NT2/D1 (cell line): ENCODE measurements at regions not wholly inside any gene's neighbourhood (a gene's known extent, or its start where the extent isn't known, plus 50 kb on each side); places are given as distances from the start of the nearest gene placed in this dataset.

Experiments
- DNase-seq: peaks from one replicate; pipeline ENCODE4 v3.0.0-alpha.2; 2011; ENCODE audit warnings: low read depth, low spot score
- H3K27me3 ChIP-seq: 2 replicates; pipeline ENCODE4 v1.6.0; 2011; ENCODE audit warnings: mild to moderate bottlenecking; ENCODE audit not compliant: insufficient read length, insufficient read depth
- H3K36me3 ChIP-seq: 2 replicates; pipeline ENCODE4 v1.6.1; 2011; ENCODE audit warnings: mild to moderate bottlenecking, low read length, mixed read lengths; ENCODE audit not compliant: insufficient read depth, insufficient read length
- H3K4me1 ChIP-seq: 2 replicates; pipeline ENCODE4 v1.5.1; 2011; ENCODE audit not compliant: insufficient read depth, insufficient read length
- H3K4me3 ChIP-seq: 2 replicates; pipeline ENCODE4 v1.5.1; 2011; ENCODE audit warnings: low read depth; ENCODE audit not compliant: insufficient read length
- H3K9ac ChIP-seq: 2 replicates; pipeline ENCODE4 v1.6.0; 2011; ENCODE audit warnings: low read depth; ENCODE audit not compliant: insufficient read length
- H3K9me3 ChIP-seq: 2 replicates; pipeline ENCODE4 v1.5.1; 2011; ENCODE audit warnings: mild to moderate bottlenecking, low read length; ENCODE audit not compliant: insufficient read depth
- SUZ12 ChIP-seq: IDR thresholded peaks from 2 replicates; pipeline ENCODE4 v1.6.1; 2011; ENCODE audit not compliant: insufficient read length, insufficient read depth; ENCODE audit errors: extremely low read depth
- YY1 ChIP-seq: IDR thresholded peaks from 2 replicates; pipeline ENCODE4 v1.6.1; 2011; ENCODE audit not compliant: insufficient read length, insufficient read depth
- ZNF274 ChIP-seq: IDR thresholded peaks from 2 replicates; pipeline ENCODE4 v1.6.1; 2011; ENCODE audit warnings: mild to moderate bottlenecking, low read depth, low read length

GRCh38 chr1:187646536-187647107 lies 817.9 kb downstream of the PLA2G4A start:
- Histone ChIP-seq H3K4me1 (no peaks in the 10 kb centered on the region), H3K4me3 (no peak overlapping the region), H3K36me3 (no peaks in the 10 kb centered on the region), H3K9ac (no peak overlapping the region), H3K27me3 (no peaks in the 10 kb centered on the region), H3K9me3 (no peaks in the 10 kb centered on the region)
- TF ChIP-seq ZNF274 (no peak), SUZ12 (no peak), YY1 (no peak)
- no peak for DNase-seq

DNA sequence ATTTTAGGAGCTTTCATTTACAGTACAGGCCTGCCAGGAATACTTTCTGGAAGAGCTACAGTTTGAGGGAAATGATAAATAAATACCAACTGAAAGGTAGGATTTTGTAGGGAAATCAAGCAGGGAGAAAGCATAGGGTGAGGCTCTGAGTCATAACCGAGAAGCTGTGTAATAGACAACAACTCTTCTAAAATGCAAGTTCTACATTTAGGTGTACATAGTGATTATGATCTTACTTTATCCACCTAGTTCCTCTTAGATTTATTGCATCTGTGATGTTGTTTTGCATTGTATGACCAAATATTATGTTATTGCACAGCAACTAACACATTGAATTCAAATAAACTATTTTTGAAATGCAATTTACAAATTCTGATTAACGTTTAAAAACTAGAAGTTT lies 819.3 kb downstream of the PLA2G4A start:
- Histone ChIP-seq H3K36me3 (no peaks in the 10 kb centered on the region), H3K27me3 (no peaks in the 10 kb centered on the region), H3K9me3 (no peaks in the 10 kb centered on the region), H3K4me3 (no peak overlapping the region), H3K9ac (no peak overlapping the region), H3K4me1 (no peaks in the 10 kb centered on the region)
- DNase-seq: no peak
- no peak for TF ChIP-seq SUZ12
- no peak for TF ChIP-seq YY1
- no peak for TF ChIP-seq ZNF274

DNA sequence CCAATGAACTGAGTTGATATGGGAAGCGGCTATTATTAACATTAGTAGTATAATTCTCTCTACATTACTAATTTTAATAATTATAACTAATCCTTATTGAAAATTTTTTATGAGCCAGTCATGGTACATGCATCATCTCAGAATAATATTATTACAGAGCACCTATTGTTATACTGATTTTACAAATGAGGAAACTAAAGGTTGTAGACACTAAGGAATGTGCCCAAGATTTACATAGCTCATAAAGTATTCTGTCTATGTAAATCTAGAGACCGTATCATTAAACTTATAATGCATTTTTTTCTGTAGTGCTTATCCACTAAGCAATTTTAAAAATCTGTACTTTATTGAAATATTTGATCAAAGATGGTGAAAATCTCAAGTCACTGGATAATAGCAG lies 825.9 kb downstream of the PLA2G4A start:
- DNase-seq: no peak
- H3K4me3 ChIP-seq: no peak overlapping the region
- H3K36me3 ChIP-seq: no peaks in the 10 kb centered on the region
- no peak overlapping the region for H3K9ac ChIP-seq
- H3K4me1 ChIP-seq: no peaks in the 10 kb centered on the region
- H3K9me3 ChIP-seq: no peaks in the 10 kb centered on the region
- H3K27me3 ChIP-seq: no peaks in the 10 kb centered on the region
- no peak for TF ChIP-seq ZNF274
- no peak for TF ChIP-seq SUZ12

DNA sequence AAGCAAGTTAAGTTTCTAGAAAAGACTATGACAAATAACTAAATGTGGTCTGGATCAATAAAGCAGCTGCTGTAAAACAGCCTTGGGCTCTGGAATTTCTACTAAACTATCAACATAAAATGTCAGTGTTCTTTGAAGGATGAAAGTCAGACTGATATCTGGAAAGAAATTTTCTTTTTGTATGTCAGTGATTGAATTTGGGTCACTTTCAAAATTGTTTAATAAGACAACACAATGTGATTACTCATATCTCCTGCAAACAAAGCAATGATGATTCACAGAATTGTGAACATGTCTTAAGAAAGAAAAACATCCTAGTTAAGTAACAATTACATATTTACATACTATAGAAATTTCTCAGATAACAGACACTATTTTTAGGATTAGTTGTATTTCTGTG lies 826.4 kb downstream of the PLA2G4A start:
- Histone ChIP-seq H3K9ac (no peak overlapping the region), H3K9me3 (no peaks in the 10 kb centered on the region), H3K36me3 (no peaks in the 10 kb centered on the region), H3K4me1 (no peaks in the 10 kb centered on the region), H3K4me3 (no peak overlapping the region), H3K27me3 (no peaks in the 10 kb centered on the region)
- TF ChIP-seq ZNF274 (no peak), YY1 (no peak), SUZ12 (no peak)
- DNase-seq: no peak

GRCh38 chr1:187665483-187665882 lies 836.7 kb downstream of the PLA2G4A start:
- TF ChIP-seq ZNF274 (no peak), YY1 (no peak)
- H3K27me3 ChIP-seq: no peaks in the 10 kb centered on the region
- no peak for DNase-seq
- no peaks in the 10 kb centered on the region for H3K4me1 ChIP-seq
- H3K36me3 ChIP-seq: no peaks in the 10 kb centered on the region
- H3K4me3 ChIP-seq: no peak overlapping the region
- H3K9ac ChIP-seq: no peak overlapping the region
- H3K9me3 ChIP-seq: no peaks in the 10 kb centered on the region

- no peaks in the 10 kb centered on the region for H3K27me3 ChIP-seq
- no peak overlapping the region for H3K4me3 ChIP-seq
- no peaks in the 10 kb centered on the region for H3K9me3 ChIP-seq
- no peak for TF ChIP-seq ZNF274
- TF ChIP-seq YY1: no peak
- no peak for TF ChIP-seq SUZ12
- H3K9ac ChIP-seq: no peak overlapping the region
- H3K4me1 ChIP-seq: no peaks in the 10 kb centered on the region
- H3K36me3 ChIP-seq: no peaks in the 10 kb centered on the region
- DNase-seq: no peak
Measured at GRCh38 chr1:187680823-187681222, 852.1 kb downstream of the PLA2G4A start.

DNA sequence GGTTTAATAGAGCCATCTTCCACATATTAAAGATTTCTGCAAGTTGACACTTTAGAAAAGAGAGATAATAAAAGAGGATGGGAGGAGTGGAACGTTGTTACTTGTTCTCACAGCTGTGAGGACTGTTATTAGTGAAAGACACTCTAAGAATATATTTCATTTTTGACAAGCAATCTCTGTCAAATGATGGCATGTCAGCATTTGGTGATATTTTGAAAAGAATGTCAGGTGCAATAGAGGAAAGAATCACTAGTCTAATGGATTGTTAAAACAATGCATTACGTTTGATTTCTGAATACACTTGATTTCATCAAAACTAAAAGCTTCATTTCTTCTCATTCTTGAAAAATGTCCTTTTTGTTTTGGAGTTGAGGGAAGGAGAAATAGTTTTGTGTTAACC lies 853.4 kb downstream of the PLA2G4A start:
- Histone ChIP-seq H3K36me3 (no peaks in the 10 kb centered on the region), H3K9me3 (no peaks in the 10 kb centered on the region), H3K9ac (no peak overlapping the region), H3K27me3 (no peaks in the 10 kb centered on the region), H3K4me3 (no peak overlapping the region), H3K4me1 (no peaks in the 10 kb centered on the region)
- no peak for DNase-seq
- TF ChIP-seq ZNF274: no peak
- no peak for TF ChIP-seq YY1
- TF ChIP-seq SUZ12: no peak

GRCh38 chr1:187685333-187685732 lies 856.6 kb downstream of the PLA2G4A start:
- no peak for DNase-seq
- TF ChIP-seq SUZ12: no peak
- no peak for TF ChIP-seq ZNF274
- no peak for TF ChIP-seq YY1
- Histone ChIP-seq H3K27me3 (no peaks in the 10 kb centered on the region), H3K9me3 (no peaks in the 10 kb centered on the region), H3K36me3 (no peaks in the 10 kb centered on the region), H3K9ac (no peak overlapping the region), H3K4me1 (no peaks in the 10 kb centered on the region), H3K4me3 (no peak overlapping the region)
